Neural cell (in vitro differentiated cells): ENCODE measurements at regions not wholly inside any gene's neighbourhood (a gene's known extent, or its start where the extent isn't known, plus 50 kb on each side); places are given as distances from the start of the nearest gene placed in this dataset.

Experiments
- EP300 ChIP-seq: fragments of 450-650 bp; conservative IDR thresholded peaks from 2 replicates; pipeline ENCODE4 v1.6.1; 2014; ENCODE audit warnings: antibody characterized with exemption, mild to moderate bottlenecking, moderate library complexity; ENCODE audit not compliant: poor library complexity, severe bottlenecking
- EZH2 ChIP-seq: fragments of 200-600, 300-800 bp; shearing (Covaris generic), sonication (generic); IDR thresholded peaks from 2 replicates; pipeline ENCODE4 v1.6.1; 2014; ENCODE audit warnings: antibody characterized with exemption, low read length, borderline replicate concordance, mild to moderate bottlenecking; ENCODE audit not compliant: insufficient read depth, poor library complexity, severe bottlenecking
- POLR2AphosphoS5 ChIP-seq: IDR thresholded peaks from 2 replicates; pipeline ENCODE4 v1.6.1; 2012
- RAD21 ChIP-seq: fragments of 450-650 bp; conservative IDR thresholded peaks from 2 replicates; pipeline ENCODE4 v1.6.1; 2014; ENCODE audit warnings: antibody characterized with exemption, mild to moderate bottlenecking, moderate library complexity
- SMC3 ChIP-seq: fragments of 450-650 bp; conservative IDR thresholded peaks from 2 replicates; pipeline ENCODE4 v1.6.1; 2014; ENCODE audit warnings: antibody characterized with exemption, mild to moderate bottlenecking, moderate library complexity; ENCODE audit not compliant: poor library complexity
- TF ChIP-seq, protein P1 (sequence below): fragments of 450-650 bp; IDR thresholded peaks from 2 replicates; pipeline ENCODE4 v1.5.1; 2014; ENCODE audit warnings: antibody characterized with exemption, mild to moderate bottlenecking, moderate library complexity; ENCODE audit not compliant: poor library complexity, severe bottlenecking

- no peak for TF ChIP-seq RAD21
- TF ChIP-seq, protein P1, sequence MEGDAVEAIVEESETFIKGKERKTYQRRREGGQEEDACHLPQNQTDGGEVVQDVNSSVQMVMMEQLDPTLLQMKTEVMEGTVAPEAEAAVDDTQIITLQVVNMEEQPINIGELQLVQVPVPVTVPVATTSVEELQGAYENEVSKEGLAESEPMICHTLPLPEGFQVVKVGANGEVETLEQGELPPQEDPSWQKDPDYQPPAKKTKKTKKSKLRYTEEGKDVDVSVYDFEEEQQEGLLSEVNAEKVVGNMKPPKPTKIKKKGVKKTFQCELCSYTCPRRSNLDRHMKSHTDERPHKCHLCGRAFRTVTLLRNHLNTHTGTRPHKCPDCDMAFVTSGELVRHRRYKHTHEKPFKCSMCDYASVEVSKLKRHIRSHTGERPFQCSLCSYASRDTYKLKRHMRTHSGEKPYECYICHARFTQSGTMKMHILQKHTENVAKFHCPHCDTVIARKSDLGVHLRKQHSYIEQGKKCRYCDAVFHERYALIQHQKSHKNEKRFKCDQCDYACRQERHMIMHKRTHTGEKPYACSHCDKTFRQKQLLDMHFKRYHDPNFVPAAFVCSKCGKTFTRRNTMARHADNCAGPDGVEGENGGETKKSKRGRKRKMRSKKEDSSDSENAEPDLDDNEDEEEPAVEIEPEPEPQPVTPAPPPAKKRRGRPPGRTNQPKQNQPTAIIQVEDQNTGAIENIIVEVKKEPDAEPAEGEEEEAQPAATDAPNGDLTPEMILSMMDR, result no peak
- no peak for TF ChIP-seq SMC3
- no peak for TF ChIP-seq EP300
- TF ChIP-seq POLR2AphosphoS5, result no peak
- no peak for TF ChIP-seq EZH2
Measured at GRCh38 chr4:62471021-62471420, 1270.9 kb downstream of the ADGRL3 start.
